ENCODE measurements at regions not wholly inside any gene's neighbourhood (a gene's known extent, or its start where the extent isn't known, plus 50 kb on each side); places are given as distances from the start of the nearest gene placed in this dataset.

DNA sequence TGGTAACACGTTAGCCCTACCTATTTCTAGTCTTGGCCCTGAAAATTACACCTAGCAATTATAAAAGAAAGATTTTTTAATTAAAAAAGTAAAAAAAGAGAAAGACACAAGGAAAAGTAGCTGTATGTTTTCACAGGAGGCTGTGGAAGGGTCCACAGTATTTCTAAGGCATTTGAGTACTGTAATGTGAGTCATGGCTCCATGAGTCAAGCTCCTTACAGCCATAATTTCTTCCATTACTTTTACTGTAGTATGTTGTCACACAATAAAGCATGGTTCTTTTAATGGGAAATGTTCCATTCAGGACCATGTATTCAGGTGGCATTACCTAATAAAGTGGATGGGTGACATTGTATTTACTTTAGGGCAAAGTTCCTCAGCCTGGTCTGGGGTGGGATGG, 113.4 kb downstream of the GPR37 start:
- H2BK20ac ChIP-seq (ENCODE audit: low read depth, low read length, poor library complexity, severe bottlenecking), result no peak overlapping the region
- no peak overlapping the region for H2BK120ac ChIP-seq (ENCODE audit: low read depth, low read length, poor library complexity, severe bottlenecking)
- H2AK5ac ChIP-seq (ENCODE audit: insufficient read length, low read length), result no peak overlapping the region
- no peak overlapping the region for H2BK5ac ChIP-seq (ENCODE audit: insufficient read length, low read length)
- no peaks in the 10 kb centered on the region for H3K4me1 ChIP-seq (ENCODE audit: insufficient read depth, low read length)
- WGBS (ENCODE audit: extremely low coverage, insufficient read length, low lambda C conversion rate), result no CpG with 5 or more reads among the region's 1 CpG
- no peaks in the 10 kb centered on the region for H3K4me1 Mint-ChIP-seq
- H3K36me3 Mint-ChIP-seq (ENCODE audit: insufficient read depth in 1 of 3, low read depth in 3 of 3), result no peaks in the 10 kb centered on the region
- no peak overlapping the region for H2AFZ ChIP-seq (ENCODE audit: low read length)
- no peaks in the 10 kb centered on the region for H3K79me2 ChIP-seq (ENCODE audit: insufficient read depth, low read length)
- H3K27ac ChIP-seq (ENCODE audit: insufficient read length, low read depth, low read length), result no peak overlapping the region
- H2BK15ac ChIP-seq (ENCODE audit: low read depth, low read length), result no peak overlapping the region
- H4K5ac ChIP-seq (ENCODE audit: insufficient read length, low read depth, low read length), result no peak overlapping the region
- no peak overlapping the region for H4K8ac ChIP-seq (replicated peaks; ENCODE audit: insufficient read length, low read depth, low read length)
- no peak overlapping the region for H3K4me2 ChIP-seq (ENCODE audit: insufficient read depth, insufficient read length, low read length)
- no peak overlapping the region for H3K4ac ChIP-seq (ENCODE audit: low read depth, low read length)
- no peak overlapping the region for H3K56ac ChIP-seq (ENCODE audit: insufficient read length, low read depth, low read length)
- no peaks in the 10 kb centered on the region for H3K27me3 Mint-ChIP-seq (ENCODE audit: low read depth)
- H3K27ac Mint-ChIP-seq, result no peak overlapping the region
- H4K91ac ChIP-seq (ENCODE audit: insufficient read length, low read depth, low read length), result no peak overlapping the region
- H3K9me3 ChIP-seq (ENCODE audit: control insufficient read depth, low read depth, low read length), result no peaks in the 10 kb centered on the region
- TF ChIP-seq, protein P1, sequence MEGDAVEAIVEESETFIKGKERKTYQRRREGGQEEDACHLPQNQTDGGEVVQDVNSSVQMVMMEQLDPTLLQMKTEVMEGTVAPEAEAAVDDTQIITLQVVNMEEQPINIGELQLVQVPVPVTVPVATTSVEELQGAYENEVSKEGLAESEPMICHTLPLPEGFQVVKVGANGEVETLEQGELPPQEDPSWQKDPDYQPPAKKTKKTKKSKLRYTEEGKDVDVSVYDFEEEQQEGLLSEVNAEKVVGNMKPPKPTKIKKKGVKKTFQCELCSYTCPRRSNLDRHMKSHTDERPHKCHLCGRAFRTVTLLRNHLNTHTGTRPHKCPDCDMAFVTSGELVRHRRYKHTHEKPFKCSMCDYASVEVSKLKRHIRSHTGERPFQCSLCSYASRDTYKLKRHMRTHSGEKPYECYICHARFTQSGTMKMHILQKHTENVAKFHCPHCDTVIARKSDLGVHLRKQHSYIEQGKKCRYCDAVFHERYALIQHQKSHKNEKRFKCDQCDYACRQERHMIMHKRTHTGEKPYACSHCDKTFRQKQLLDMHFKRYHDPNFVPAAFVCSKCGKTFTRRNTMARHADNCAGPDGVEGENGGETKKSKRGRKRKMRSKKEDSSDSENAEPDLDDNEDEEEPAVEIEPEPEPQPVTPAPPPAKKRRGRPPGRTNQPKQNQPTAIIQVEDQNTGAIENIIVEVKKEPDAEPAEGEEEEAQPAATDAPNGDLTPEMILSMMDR (conservative IDR thresholded peaks at IDR 0.05), result no peak
- H4K20me1 ChIP-seq (ENCODE audit: control insufficient read depth, insufficient read depth, insufficient read length), result no peaks in the 10 kb centered on the region
- H2BK12ac ChIP-seq (ENCODE audit: insufficient read length, low read depth, low read length), result no peak overlapping the region
- no peak overlapping the region for H3K23ac ChIP-seq (ENCODE audit: insufficient read length, low read depth, low read length)
- no peaks in the 10 kb centered on the region for H3K23me2 ChIP-seq (ENCODE audit: insufficient read length, low read depth, low read length, poor library complexity, severe bottlenecking)
- no peaks in the 10 kb centered on the region for H3K79me1 ChIP-seq (ENCODE audit: insufficient read depth, low read depth, low read length, poor library complexity, severe bottlenecking)
- DNase-seq, result no peak
- no peaks in the 10 kb centered on the region for H3K27me3 ChIP-seq (ENCODE audit: insufficient read depth, low read length)
- no peak overlapping the region for H3K14ac ChIP-seq (ENCODE audit: insufficient read depth, low read length)
- H3K9ac ChIP-seq (ENCODE audit: extremely low read depth, insufficient read length, low read length), result no peak overlapping the region
- no peak overlapping the region for H3K18ac ChIP-seq (ENCODE audit: insufficient read length, low read depth, low read length)
- no peak overlapping the region for H3K4me3 Mint-ChIP-seq
- no peak overlapping the region for H3T11ph ChIP-seq (ENCODE audit: low read length)
- H3K9me3 Mint-ChIP-seq, result no peaks in the 10 kb centered on the region

Data from H9 (cell line).